ENCODE measurements at regions not wholly inside any gene's neighbourhood (a gene's known extent, or its start where the extent isn't known, plus 50 kb on each side); places are given as distances from the start of the nearest gene placed in this dataset.

DNA sequence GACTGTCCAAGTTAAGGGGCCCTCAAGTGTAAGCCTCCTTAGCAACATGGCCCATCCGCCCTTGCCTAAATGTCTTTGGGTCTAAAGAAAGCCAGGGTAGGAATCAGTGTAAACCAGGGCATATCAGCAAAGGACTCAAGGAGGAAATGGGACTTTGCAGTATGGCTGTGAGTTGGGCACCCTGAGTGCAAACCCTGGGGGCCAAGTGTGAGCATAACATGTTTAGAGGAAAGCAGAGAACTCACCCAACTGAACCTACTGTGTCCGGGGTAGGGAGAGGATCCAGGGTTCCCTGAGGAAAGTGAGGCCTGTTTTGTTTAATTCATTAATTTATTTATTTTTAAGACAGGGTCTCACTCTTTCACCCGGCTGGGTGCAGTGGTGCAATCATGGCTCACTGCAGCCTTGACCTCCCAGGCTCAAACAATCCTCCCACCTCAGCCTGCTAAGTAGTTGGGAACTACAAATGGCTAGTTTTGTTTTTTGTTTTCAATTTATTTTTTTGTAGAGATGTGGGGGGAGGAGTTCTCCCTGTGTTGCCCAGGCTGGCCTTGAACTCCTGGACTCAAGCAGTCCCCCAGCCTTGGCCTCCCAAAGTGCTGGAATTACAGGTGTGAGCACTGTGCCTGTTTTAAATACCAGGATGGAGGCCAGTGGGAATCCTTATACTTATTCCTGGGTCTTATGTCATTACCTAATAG, 51.0 kb upstream of the ACTR3 start:
- no peak overlapping the region for H3K4me3 ChIP-seq (ENCODE audit: low read depth, low read length)
- TF ChIP-seq, protein P1, sequence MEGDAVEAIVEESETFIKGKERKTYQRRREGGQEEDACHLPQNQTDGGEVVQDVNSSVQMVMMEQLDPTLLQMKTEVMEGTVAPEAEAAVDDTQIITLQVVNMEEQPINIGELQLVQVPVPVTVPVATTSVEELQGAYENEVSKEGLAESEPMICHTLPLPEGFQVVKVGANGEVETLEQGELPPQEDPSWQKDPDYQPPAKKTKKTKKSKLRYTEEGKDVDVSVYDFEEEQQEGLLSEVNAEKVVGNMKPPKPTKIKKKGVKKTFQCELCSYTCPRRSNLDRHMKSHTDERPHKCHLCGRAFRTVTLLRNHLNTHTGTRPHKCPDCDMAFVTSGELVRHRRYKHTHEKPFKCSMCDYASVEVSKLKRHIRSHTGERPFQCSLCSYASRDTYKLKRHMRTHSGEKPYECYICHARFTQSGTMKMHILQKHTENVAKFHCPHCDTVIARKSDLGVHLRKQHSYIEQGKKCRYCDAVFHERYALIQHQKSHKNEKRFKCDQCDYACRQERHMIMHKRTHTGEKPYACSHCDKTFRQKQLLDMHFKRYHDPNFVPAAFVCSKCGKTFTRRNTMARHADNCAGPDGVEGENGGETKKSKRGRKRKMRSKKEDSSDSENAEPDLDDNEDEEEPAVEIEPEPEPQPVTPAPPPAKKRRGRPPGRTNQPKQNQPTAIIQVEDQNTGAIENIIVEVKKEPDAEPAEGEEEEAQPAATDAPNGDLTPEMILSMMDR (IDR thresholded peaks at IDR 0.05; ENCODE audit: low read depth, low read length): no peak

DNA sequence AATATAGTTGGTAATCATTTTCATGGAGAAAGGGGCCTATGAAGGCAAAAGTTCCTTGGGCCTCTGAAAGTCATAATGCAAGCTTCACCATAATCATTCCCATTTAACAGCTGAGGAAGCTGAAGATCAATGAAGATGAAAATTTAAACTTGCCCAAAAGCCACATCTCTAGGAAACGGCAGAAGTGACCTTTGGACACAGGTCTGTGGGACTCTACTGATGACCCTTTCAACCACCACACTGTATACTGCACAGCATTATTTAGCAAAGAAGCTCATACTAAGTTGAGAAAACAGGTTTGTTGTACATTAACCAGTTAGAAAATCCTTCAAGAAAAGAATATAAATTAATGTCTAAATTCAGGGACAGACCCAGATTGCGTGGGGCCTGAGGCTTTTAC, 51.6 kb upstream of the ACTR3 start:
- TF ChIP-seq, protein P1 (IDR thresholded peaks at IDR 0.05; ENCODE audit: low read depth, low read length): no peak
- no peak overlapping the region for H3K4me3 ChIP-seq (ENCODE audit: low read depth, low read length)

DNA sequence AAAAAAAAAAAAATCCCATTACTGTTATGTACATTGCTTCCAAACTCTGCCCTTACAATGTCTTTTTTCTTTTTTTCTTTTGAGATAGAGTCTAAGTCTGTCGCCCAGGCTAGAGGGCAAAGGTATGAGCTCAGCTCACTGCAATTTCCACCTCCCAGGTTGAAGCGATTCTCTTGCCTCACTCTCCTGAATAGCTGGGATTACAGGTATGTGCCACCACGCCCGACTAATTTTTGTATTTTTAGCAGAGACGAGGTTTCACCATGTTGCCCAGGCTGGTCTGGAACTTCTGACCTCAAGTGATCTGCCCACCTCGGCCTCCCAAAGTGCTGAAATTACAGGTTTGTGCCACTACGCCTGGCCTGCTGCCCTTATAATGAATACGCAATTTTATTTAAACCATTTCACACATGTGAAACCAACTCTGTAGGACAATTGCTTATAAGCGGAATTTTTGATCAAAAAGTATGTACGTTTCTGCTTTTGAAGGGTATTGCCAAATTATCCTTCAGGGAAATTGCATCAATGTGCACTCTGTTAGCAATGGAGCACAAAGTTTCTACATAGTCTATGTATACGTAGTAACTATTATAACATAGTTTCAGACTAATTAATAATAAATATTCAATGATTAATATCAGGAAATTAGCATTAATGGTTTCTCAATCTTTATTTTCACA, 55.7 kb upstream of the ACTR3 start:
- H3K4me3 ChIP-seq (ENCODE audit: low read depth, low read length): no peak overlapping the region
- TF ChIP-seq, protein P1 (IDR thresholded peaks at IDR 0.05; ENCODE audit: low read depth, low read length): no peak

DNA sequence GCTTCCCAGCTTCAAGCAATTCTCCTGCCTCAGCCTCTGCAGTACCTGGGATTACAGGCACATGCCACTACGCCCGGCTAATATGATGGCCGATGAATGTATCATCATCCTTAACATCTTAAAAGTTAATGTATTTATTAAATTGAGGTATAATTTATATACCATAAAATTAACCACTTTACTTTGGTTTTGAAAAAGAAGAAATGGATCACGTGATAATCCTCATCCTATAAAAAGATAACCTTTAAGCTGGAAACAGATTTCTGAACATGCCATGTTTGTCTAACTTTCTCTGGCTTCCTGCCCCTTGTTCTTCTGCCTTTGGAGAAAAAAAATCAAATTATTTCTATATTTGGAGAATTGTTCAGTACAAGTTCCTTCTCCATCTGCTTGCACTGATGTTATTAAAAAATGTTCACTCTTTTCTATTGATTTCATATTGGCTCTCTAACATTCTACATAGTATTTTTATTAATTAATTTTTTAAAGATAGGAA, 57.0 kb upstream of the ACTR3 start:
- TF ChIP-seq, protein P1 (IDR thresholded peaks at IDR 0.05; ENCODE audit: low read depth, low read length): no peak
- no peak overlapping the region for H3K4me3 ChIP-seq (ENCODE audit: low read depth, low read length)

DNA sequence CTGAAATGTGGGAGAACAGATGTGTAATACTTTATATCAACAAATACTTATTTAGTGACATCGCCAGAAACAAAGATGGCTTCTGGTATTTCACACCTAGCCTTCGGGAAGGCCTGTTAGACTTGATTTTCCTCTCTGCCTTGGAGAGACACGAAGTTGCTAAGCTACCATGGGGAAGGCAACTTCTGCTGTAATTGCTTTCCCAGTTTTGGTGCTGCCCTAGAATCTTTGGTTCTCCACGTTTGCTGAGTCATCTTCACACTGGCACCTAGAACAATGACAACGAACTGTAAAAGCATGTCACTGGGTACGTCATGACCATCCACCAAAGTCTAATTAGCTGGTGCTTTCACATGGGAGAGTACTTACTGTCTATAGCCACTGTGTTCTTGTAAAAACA, 58.7 kb upstream of the ACTR3 start:
- no peak overlapping the region for H3K4me3 ChIP-seq (ENCODE audit: low read depth, low read length)
- TF ChIP-seq, protein P1 (IDR thresholded peaks at IDR 0.05; ENCODE audit: low read depth, low read length): no peak

DNA sequence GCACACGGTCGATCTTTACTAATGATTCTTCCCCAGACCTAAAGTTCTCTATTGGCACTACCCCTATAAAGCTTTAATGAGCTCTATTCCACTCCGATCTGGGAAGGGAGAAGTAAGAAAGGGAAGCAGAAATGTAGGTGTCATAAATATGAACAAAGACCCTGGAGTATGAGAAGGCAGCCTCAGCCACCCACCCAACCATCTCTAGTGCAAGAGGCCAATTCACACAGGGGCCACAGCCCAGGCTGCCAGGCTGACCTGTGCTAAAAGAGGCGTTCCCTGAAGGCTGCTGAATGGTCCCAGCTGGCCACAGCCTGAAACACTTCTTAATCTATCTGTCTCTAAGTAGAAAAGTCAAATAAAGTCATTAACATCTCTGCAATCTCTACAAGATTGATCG, 60.1 kb upstream of the ACTR3 start:
- TF ChIP-seq, protein P1 (IDR thresholded peaks at IDR 0.05; ENCODE audit: low read depth, low read length): no peak
- H3K4me3 ChIP-seq (ENCODE audit: low read depth, low read length): no peak overlapping the region

DNA sequence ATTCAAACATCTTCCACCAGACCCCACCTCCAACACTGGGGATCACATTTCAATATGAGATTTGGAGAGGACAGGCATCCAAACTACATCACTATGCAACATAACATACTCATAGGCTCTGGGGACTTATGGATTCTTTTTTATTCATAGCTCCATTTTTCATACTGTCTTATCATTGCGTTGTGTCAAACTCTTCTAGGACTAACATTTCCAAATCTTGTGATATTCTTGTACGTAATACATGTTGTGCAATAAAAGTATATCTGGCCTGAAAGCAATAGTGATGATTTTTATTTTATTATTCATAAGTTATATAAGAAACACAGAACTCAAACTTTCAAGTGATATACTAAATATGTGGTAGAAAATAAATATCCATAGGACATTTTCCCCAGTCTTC, 60.6 kb upstream of the ACTR3 start:
- TF ChIP-seq, protein P1 (IDR thresholded peaks at IDR 0.05; ENCODE audit: low read depth, low read length): no peak
- no peak overlapping the region for H3K4me3 ChIP-seq (ENCODE audit: low read depth, low read length)
